ENCODE measurements at regions not wholly inside any gene's neighbourhood (a gene's known extent, or its start where the extent isn't known, plus 50 kb on each side); places are given as distances from the start of the nearest gene placed in this dataset.

DNA sequence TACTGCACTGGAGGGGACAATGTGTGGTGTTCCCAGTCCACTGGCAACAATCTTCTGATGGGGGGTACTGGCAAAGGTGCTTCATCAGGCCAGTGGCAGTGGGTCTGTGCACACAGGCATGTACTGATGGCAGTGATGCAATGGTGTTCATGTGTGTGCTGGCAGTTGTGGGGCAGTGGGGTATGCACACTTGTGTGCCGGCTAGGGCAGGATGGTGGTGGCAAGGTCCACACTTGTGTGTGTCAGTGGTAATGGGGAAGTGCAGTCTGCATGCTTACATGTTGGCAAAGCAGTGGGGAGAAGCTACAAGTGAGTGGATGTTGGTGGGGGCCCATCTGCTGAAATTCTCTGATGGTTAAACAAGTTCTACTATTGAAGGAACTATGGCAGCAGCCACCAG lies 504.6 kb upstream of the ZNF462 start:
- TF ChIP-seq CTCF (IDR thresholded peaks at IDR 0.05) (no peak), E2F1 (CRISPR knock-in tag; IDR thresholded peaks at IDR 0.05) (no peak), ATF3 (CRISPR knock-in tag; conservative IDR thresholded peaks at IDR 0.05) (no peak), JUN (CRISPR knock-in tag; IDR thresholded peaks at IDR 0.05) (no peak), TCF7 (CRISPR knock-in tag; IDR thresholded peaks at IDR 0.05; ENCODE audit: low read depth) (no peak), ZNF512 (CRISPR knock-in tag; IDR thresholded peaks at IDR 0.05; ENCODE audit: borderline replicate concordance) (no peak), PREB (CRISPR knock-in tag; IDR thresholded peaks at IDR 0.05; ENCODE audit: borderline replicate concordance) (no peak), ZNF671 (CRISPR knock-in tag; IDR thresholded peaks at IDR 0.05) (no peak), SP1 (CRISPR knock-in tag; conservative IDR thresholded peaks at IDR 0.05) (no peak), FOXP1 (CRISPR knock-in tag; IDR thresholded peaks at IDR 0.05; ENCODE audit: borderline replicate concordance) (no peak)
- TF ChIP-seq, protein P1, sequence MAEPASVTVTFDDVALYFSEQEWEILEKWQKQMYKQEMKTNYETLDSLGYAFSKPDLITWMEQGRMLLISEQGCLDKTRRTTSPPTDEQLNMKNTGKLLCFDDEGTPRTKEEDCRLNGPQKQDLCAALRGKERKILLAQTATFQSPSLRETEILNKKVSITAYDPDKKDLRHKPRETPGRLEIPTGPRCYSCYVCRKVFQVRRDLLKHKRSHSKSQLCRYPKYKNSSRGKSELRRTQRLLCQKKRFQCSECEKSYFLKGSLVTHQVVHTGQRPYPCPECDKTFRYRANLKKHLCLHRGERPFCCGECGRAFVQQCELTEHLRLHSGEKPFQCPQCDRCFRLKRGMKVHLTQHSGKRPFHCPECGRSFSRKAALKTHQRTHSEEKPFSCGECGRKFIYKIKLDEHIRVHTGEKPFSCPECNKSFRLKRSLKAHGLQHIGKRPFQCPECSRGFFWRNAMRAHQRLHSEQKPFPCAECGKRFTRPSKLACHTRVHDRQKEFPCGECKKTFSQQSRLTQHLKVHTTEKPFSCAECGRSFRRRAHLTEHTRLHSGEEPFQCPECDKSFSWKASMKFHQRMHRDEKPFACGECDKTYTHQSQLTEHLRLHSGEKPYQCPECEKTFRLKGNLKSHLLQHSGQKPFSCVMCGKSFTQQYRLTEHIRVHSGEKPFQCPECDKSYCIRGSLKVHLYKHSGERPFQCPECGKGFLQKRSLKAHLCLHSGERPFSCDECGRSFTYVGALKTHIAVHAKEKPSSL (CRISPR knock-in tag; conservative IDR thresholded peaks at IDR 0.05) = no peak
- TF ChIP-seq, protein P2, sequence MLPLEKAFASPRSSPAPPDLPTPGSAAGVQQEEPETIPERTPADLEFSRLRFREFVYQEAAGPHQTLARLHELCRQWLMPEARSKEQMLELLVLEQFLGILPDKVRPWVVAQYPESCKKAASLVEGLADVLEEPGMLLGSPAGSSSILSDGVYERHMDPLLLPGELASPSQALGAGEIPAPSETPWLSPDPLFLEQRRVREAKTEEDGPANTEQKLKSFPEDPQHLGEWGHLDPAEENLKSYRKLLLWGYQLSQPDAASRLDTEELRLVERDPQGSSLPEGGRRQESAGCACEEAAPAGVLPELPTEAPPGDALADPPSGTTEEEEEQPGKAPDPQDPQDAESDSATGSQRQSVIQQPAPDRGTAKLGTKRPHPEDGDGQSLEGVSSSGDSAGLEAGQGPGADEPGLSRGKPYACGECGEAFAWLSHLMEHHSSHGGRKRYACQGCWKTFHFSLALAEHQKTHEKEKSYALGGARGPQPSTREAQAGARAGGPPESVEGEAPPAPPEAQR (CRISPR knock-in tag; IDR thresholded peaks at IDR 0.05) = no peak

All from WTC11 (cell line).